Activated T-helper 1 cell treated with anti-CD3 and anti-CD28 coated beads, Interleukin-12 subunit alpha, Interleukin-12 subunit beta, Interleukin-2, Interleukin-4 antibody, amounts not matched to agents 30 ng/mL and 10 ng/mL and 1 ng/mL, durations not matched to agents 14 hours and 24 hours and 36 hours (primary cell): ENCODE measurements at regions not wholly inside any gene's neighbourhood (a gene's known extent, or its start where the extent isn't known, plus 50 kb on each side); places are given as distances from the start of the nearest gene placed in this dataset.
"Not testable (repeated sequence)": the region's sequence is repeated elsewhere in the genome, so short reads cannot be mapped to it uniquely, and the experiment has no call there.

Experiments used
- DNase-seq: peaks from one replicate; pipeline ENCODE4 v3.0.0; 2021; ENCODE audit warnings: low spot score
- H3K27ac Mint-ChIP-seq: one replicate; pipeline ENCODE4 v1.8.0; 2021; ENCODE audit warnings: mild to moderate bottlenecking, mixed read lengths
- H3K27me3 Mint-ChIP-seq: one replicate; pipeline ENCODE4 v1.8.0; 2022; ENCODE audit warnings: mild to moderate bottlenecking, moderate library complexity, mixed read lengths; ENCODE audit not compliant: insufficient read depth
- H3K36me3 Mint-ChIP-seq: one replicate; pipeline ENCODE4 v1.8.0; 2021; ENCODE audit warnings: low read depth, mixed read lengths
- H3K4me1 Mint-ChIP-seq: one replicate; pipeline ENCODE4 v1.8.0; 2021; ENCODE audit warnings: low read depth, mixed read lengths
- H3K4me3 Mint-ChIP-seq: one replicate; pipeline ENCODE4 v1.8.0; 2021; ENCODE audit warnings: mild to moderate bottlenecking, moderate library complexity, mixed read lengths
- H3K9me3 Mint-ChIP-seq: one replicate; pipeline ENCODE4 v1.8.0; 2021; ENCODE audit warnings: mixed read lengths
- intact Hi-C: fragments of 100-400 bp; cut with micrococcal nuclease; formaldehyde crosslinking; loops from one replicate; pipeline ENCODE4 v1.15.1; 2024

- H3K4me1 Mint-ChIP-seq, DNase-seq, H3K36me3 Mint-ChIP-seq, H3K27ac Mint-ChIP-seq, H3K4me3 Mint-ChIP-seq, H3K27me3 Mint-ChIP-seq, intact Hi-C loops: not testable (repeated sequence)
- peaks cover 26% of the 10 kb centered on the region for H3K9me3 Mint-ChIP-seq
Measured at GRCh38 chr3:31115531-31115930, 221.1 kb upstream of the GADL1 start.

GRCh38 chr3:31116651-31117050 is 222.2 kb upstream of the GADL1 start:
- no peaks in the 10 kb centered on the region for H3K4me1 Mint-ChIP-seq
- no peak overlapping the region for H3K27ac Mint-ChIP-seq
- intact Hi-C loops = no loop called here
- peaks cover 4% of the 10 kb centered on the region for H3K27me3 Mint-ChIP-seq
- H3K4me3 Mint-ChIP-seq = no peak overlapping the region
- H3K36me3 Mint-ChIP-seq = peaks cover 7% of the 10 kb centered on the region
- H3K9me3 Mint-ChIP-seq = peaks cover 31% of the 10 kb centered on the region
- no peak for DNase-seq

- peaks cover 4% of the 10 kb centered on the region for H3K27me3 Mint-ChIP-seq
- intact Hi-C loops = no loop called here
- H3K27ac Mint-ChIP-seq = no peak overlapping the region
- no peaks in the 10 kb centered on the region for H3K4me1 Mint-ChIP-seq
- no peak overlapping the region for H3K4me3 Mint-ChIP-seq
- peaks cover 5% of the 10 kb centered on the region for H3K36me3 Mint-ChIP-seq
- H3K9me3 Mint-ChIP-seq = peaks cover 26% of the 10 kb centered on the region
- no peak for DNase-seq
Measured at GRCh38 chr3:31117854-31118253, 223.4 kb upstream of the GADL1 start.

GRCh38 chr3:31124373-31124772 is 229.9 kb upstream of the GADL1 start:
- intact Hi-C loops = no loop called here
- no peak for DNase-seq
- H3K9me3 Mint-ChIP-seq = peaks cover 34% of the 10 kb centered on the region
- peaks cover 3% of the 10 kb centered on the region for H3K36me3 Mint-ChIP-seq
- H3K27me3 Mint-ChIP-seq = no peaks in the 10 kb centered on the region
- no peak overlapping the region for H3K27ac Mint-ChIP-seq
- no peak overlapping the region for H3K4me3 Mint-ChIP-seq
- H3K4me1 Mint-ChIP-seq = peaks cover 4% of the 10 kb centered on the region

GRCh38 chr3:31125413-31126020 is 231.1 kb upstream of the GADL1 start:
- no peak for DNase-seq
- Mint-ChIP-seq H3K27ac (no peak overlapping the region), H3K27me3 (no peaks in the 10 kb centered on the region), H3K9me3 (peaks cover 34% of the 10 kb centered on the region), H3K36me3 (peaks cover 3% of the 10 kb centered on the region), H3K4me1 (peaks cover 6% of the 10 kb centered on the region), H3K4me3 (no peak overlapping the region)
- intact Hi-C loops = no loop called here

GRCh38 chr3:31129241-31129640 is 234.8 kb upstream of the GADL1 start:
- Mint-ChIP-seq H3K36me3 (peaks cover 1% of the 10 kb centered on the region), H3K27me3 (no peaks in the 10 kb centered on the region), H3K4me3 (no peak overlapping the region), H3K4me1 (peaks cover 17% of the 10 kb centered on the region), H3K27ac (no peak overlapping the region), H3K9me3 (peaks cover 15% of the 10 kb centered on the region)
- intact Hi-C loops = no loop called here
- no peak for DNase-seq

- Mint-ChIP-seq H3K27me3 (no peaks in the 10 kb centered on the region), H3K27ac (no peak overlapping the region), H3K36me3 (no peaks in the 10 kb centered on the region), H3K4me1 (peaks cover 17% of the 10 kb centered on the region), H3K9me3 (peaks cover 8% of the 10 kb centered on the region), H3K4me3 (no peak overlapping the region)
- DNase-seq = no peak
- intact Hi-C loops = loop anchor here (1.0 to 5.0 kb wide), 7 partner anchors 55 to 1090 kb away; no protein-coding TSS in a partner anchor
Measured at GRCh38 chr3:31132132-31132769, 237.8 kb upstream of the GADL1 start.

- DNase-seq = no peak
- intact Hi-C loops = loop anchor here (2.0 to 5.0 kb wide), 4 partner anchors 57 to 1021 kb away; no protein-coding TSS in a partner anchor
- Mint-ChIP-seq H3K36me3 (no peaks in the 10 kb centered on the region), H3K4me3 (no peak overlapping the region), H3K4me1 (peaks cover 17% of the 10 kb centered on the region), H3K27me3 (no peaks in the 10 kb centered on the region), H3K9me3 (peaks cover 8% of the 10 kb centered on the region), H3K27ac (no peak overlapping the region)
Measured at GRCh38 chr3:31133541-31133940, 239.1 kb upstream of the GADL1 start.

- intact Hi-C loops = no loop called here
- Mint-ChIP-seq H3K27ac (no peak overlapping the region), H3K4me1 (peaks cover 11% of the 10 kb centered on the region), H3K4me3 (no peak overlapping the region), H3K9me3 (peaks cover 8% of the 10 kb centered on the region), H3K27me3 (peaks cover 2% of the 10 kb centered on the region), H3K36me3 (peaks cover 2% of the 10 kb centered on the region)
- no peak for DNase-seq
Measured at GRCh38 chr3:31135546-31135945, 241.1 kb upstream of the GADL1 start.

- Mint-ChIP-seq H3K9me3 (peaks cover 8% of the 10 kb centered on the region), H3K27me3 (peaks cover 2% of the 10 kb centered on the region), H3K36me3 (peaks cover 2% of the 10 kb centered on the region), H3K27ac (no peak overlapping the region), H3K4me3 (no peak overlapping the region), H3K4me1 (peaks cover 11% of the 10 kb centered on the region)
- intact Hi-C loops = no loop called here
- DNase-seq = no peak
Measured at GRCh38 chr3:31137718-31138465, 243.4 kb upstream of the GADL1 start.

GRCh38 chr3:31140470-31140869 is 246.0 kb upstream of the GADL1 start:
- Mint-ChIP-seq H3K27me3 (peaks cover 4% of the 10 kb centered on the region), H3K36me3 (peaks cover 2% of the 10 kb centered on the region), H3K4me1 (no peaks in the 10 kb centered on the region), H3K27ac (no peak overlapping the region), H3K4me3 (no peak overlapping the region), H3K9me3 (peaks cover 13% of the 10 kb centered on the region)
- DNase-seq = no peak
- intact Hi-C loops = no loop called here

GRCh38 chr3:31142139-31142538 is 247.7 kb upstream of the GADL1 start:
- intact Hi-C loops = no loop called here

GRCh38 chr3:31142543-31142942 is 248.1 kb upstream of the GADL1 start:
- H3K4me1 Mint-ChIP-seq = no peaks in the 10 kb centered on the region
- H3K27ac Mint-ChIP-seq = no peak overlapping the region
- no peak for DNase-seq
- H3K9me3 Mint-ChIP-seq = peaks cover 12% of the 10 kb centered on the region
- H3K27me3 Mint-ChIP-seq = peaks cover 4% of the 10 kb centered on the region
- H3K36me3 Mint-ChIP-seq = peaks cover 3% of the 10 kb centered on the region
- intact Hi-C loops = no loop called here
- no peak overlapping the region for H3K4me3 Mint-ChIP-seq

More at GRCh38 chr3:31142139-31142538, 247.7 kb upstream of the GADL1 start:
- H3K4me3 Mint-ChIP-seq = no peak overlapping the region
- H3K9me3 Mint-ChIP-seq = peaks cover 12% of the 10 kb centered on the region
- no peak overlapping the region for H3K27ac Mint-ChIP-seq
- DNase-seq = no peak
- peaks cover 4% of the 10 kb centered on the region for H3K27me3 Mint-ChIP-seq
- H3K36me3 Mint-ChIP-seq = peaks cover 3% of the 10 kb centered on the region
- H3K4me1 Mint-ChIP-seq = no peaks in the 10 kb centered on the region
